GM12874 (cell line): ENCODE measurements at regions not wholly inside any gene's neighbourhood (a gene's known extent, or its start where the extent isn't known, plus 50 kb on each side); places are given as distances from the start of the nearest gene placed in this dataset.

Source experiments
- CTCF ChIP-seq: IDR thresholded peaks from 2 replicates; pipeline ENCODE4 v1.5.1; 2011; ENCODE audit warnings: low read depth, mild to moderate bottlenecking, control low read depth, low read length, moderate library complexity; ENCODE audit not compliant: insufficient read depth

DNA sequence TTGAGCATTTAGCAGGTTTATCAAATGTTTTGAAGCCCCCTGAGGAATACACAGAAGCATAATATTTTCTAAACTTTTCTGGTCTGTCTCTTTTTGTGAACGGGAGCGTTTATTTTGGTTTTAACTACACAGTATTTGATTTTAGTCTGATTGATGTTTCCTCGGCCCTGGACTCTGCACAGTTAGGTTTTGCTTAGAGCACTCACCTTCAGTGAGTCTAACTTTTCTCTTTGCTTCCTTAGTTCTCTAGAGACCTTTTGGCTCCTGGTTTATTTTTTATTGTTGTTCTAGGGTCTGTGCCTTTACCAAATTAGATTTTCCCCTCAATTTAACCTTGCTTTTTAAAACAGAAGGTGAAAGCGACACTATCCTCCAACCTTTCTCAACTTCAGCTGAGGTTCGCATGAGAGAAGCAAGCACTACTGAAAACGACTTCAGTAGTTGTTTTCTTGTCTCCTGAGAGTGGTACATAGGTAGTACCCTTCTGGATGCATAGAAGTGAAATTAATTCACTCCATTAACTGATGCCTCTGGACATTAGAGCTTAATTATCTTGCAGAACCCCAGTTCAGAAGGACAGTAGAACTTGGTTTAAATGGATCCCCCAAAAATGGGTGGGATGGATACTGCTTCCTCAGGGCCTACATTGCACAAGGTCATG lies 166.7 kb upstream of the ELL2 start:
- TF ChIP-seq CTCF = no peak

- TF ChIP-seq CTCF = no peak
Measured at GRCh38 chr5:96127538-96127937, 165.9 kb upstream of the ELL2 start.

DNA sequence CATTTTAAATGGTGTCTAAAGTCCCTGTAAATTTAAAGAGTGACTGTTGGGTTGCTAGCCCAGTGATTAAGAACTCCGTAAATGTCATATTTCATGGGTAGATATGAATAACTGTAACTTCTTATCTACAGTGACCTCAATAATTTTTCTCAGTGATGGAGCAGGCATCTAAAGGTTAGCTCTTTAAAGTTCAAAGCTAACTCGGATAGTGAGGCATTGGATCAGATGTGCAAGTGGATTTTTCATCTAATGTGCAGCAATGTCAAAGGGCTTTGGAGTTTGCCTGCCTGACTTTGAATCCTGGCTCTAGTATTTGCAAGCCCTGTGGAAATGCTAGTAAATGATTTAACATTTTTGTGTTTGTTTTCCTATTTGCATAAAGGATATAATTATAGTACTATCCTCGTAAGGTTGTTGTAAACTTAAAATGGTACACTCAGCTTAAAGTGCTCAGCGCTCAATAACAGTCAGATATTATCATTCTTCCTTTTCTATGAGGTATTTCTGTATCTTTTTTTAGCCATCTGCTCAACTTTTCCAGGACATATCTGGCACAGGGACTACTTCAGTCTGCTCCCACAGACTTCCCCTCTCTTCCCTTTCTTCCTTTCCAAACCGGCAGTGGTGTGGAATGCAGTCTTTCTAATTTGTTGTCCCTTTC lies 163.7 kb upstream of the ELL2 start:
- no peak for TF ChIP-seq CTCF

- TF ChIP-seq CTCF = no peak
Measured at GRCh38 chr5:96124589-96124988, 162.9 kb upstream of the ELL2 start.

- no peak for TF ChIP-seq CTCF
Measured at GRCh38 chr5:96123418-96123817, 161.8 kb upstream of the ELL2 start.

- TF ChIP-seq CTCF = no peak
Measured at GRCh38 chr5:96121364-96121763, 159.7 kb upstream of the ELL2 start.

DNA sequence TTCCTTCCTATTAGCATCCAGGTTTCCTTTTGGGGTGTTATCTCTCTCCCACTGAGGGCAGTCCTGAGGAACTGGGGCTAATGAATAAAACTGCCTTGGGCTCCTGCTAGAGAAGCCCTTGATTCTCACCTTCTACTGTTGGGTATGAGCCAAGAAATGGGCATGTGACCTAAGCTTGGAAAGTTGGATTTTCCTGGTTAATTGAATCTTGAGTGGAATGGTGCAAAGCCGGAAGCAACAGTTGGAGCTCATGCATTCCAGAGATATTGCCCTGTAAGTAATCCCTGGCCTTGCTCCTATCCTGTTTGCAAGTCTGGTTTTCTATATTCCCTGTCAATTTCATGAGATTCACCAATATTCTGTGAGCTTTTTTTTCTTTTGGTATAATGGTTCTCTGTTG lies 158.5 kb upstream of the ELL2 start:
- no peak for TF ChIP-seq CTCF
